Right lobe of liver (tissue), 6 donors: ENCODE measurements at regions not wholly inside any gene's neighbourhood (a gene's known extent, or its start where the extent isn't known, plus 50 kb on each side); places are given as distances from the start of the nearest gene placed in this dataset.

Source experiments
- ATAC-seq, 4 donors: fragments of 200-7000 bp; cut with Tn5 transposase; one replicate each; pipeline ENCODE4 v1.9.1; 2020; ENCODE audit warnings: mild to moderate bottlenecking in 4 of 4, moderate library complexity in 4 of 4
- DNase-seq, 3 donors: peaks; one replicate each; pipeline ENCODE4 v3.0.0-alpha.2; 2020
- H3K27ac ChIP-seq, 3 donors: fragments of 200-600 bp; one replicate each; pipeline ENCODE4 v1.8.0; 2022
- H3K27me3 ChIP-seq, 2 donors: fragments of 200-600 bp; one replicate each; pipeline ENCODE4 v1.8.0; 2022
- H3K36me3 ChIP-seq, 4 donors: fragments of 200-600 bp; sonication (generic) in 1 of 4; one replicate each; pipeline versions ENCODE4 v1.5.1 to v1.8.0; 2017 to 2022; ENCODE audit warnings: control low read depth in 1 of 4
- H3K4me1 ChIP-seq, 4 donors: fragments of 200-600 bp; sonication (generic) in 1 of 4; one replicate each; pipeline versions ENCODE4 v1.5.1 to v1.8.0; 2017 to 2022; ENCODE audit warnings: control low read depth in 1 of 4
- H3K4me3 ChIP-seq, 3 donors: fragments of 200-600 bp; one replicate each; pipeline ENCODE4 v1.8.0; 2022
- H3K9me3 ChIP-seq, 4 donors: fragments of 200-600 bp; sonication (generic) in 1 of 4; one replicate each; pipeline versions ENCODE4 v1.5.1 to v1.8.0; 2017 to 2022; ENCODE audit warnings: control low read depth in 1 of 4
- CTCF ChIP-seq, 4 donors: fragments of 200-600 bp in 3 of 4; fragments of 450-650 bp in 1 of 4; IDR thresholded peaks; one replicate each; pipeline versions ENCODE4 v1.5.1 to v1.8.0; 2016 to 2022; ENCODE audit warnings: antibody characterized with exemption in 4 of 4, mild to moderate bottlenecking in 2 of 4
- POLR2A ChIP-seq: fragments of 450-650 bp; IDR thresholded peaks from one replicate; pipeline ENCODE4 v1.6.1; 2017; ENCODE audit warnings: antibody characterized with exemption, mild to moderate bottlenecking
- WGBS: methylation state at CpG from one replicate; pipeline ENCODE4 v1.1.6; 2018; ENCODE audit warnings: low coverage, low lambda C conversion rate; ENCODE audit not compliant: insufficient coverage; ENCODE audit errors: missing lambda C conversion rate; 5-methylcytosine and 5-hydroxymethylcytosine counted together
- intact Hi-C, 2 donors: fragments of 100-400 bp; cut with DNase I; formaldehyde crosslinking; loops; one replicate each; pipeline versions ENCODE4 v1.11.2 to v1.14.1; 2022
- donor health status: DM: no; HTN: yes; CAD: no.
- donor health status: DM: no; HTN: no; CAD: no.
- donor health status: DM: no; HTN: no; CAD: no.
- donor health status: DM: no; HTN: yes; CAD: no.
- donor health status: DM: no; HTN: yes; CAD: no.

- intact Hi-C loops, result no loop called here
- 70% methylated on average over 5 of the region's 5 CpGs for WGBS
- Histone ChIP-seq H3K4me1 (no peaks in the 10 kb centered on the region), H3K27ac (no peak overlapping the region), H3K27me3 (peaks cover 0 to 3% of the 10 kb centered on the region in 2 donors), H3K36me3 (no peaks in the 10 kb centered on the region), H3K9me3 (no peaks in the 10 kb centered on the region), H3K4me3 (no peak overlapping the region)
- TF ChIP-seq POLR2A, result no peak
- TF ChIP-seq CTCF (IDR thresholded peaks at IDR 0.05), result no peak
- ATAC-seq, result no peak
- DNase-seq, result no peak
Observed at GRCh38 chr5:143742951-143743350, 69.0 kb upstream of the HMHB1 start.

- no peak overlapping the region for H3K27ac ChIP-seq
- 59% methylated on average over 3 of the region's 4 CpGs for WGBS
- intact Hi-C loops, result no loop called here
- H3K4me3 ChIP-seq, result no peak overlapping the region
- no peaks in the 10 kb centered on the region for H3K36me3 ChIP-seq
- no peak for DNase-seq
- no peaks in the 10 kb centered on the region for H3K4me1 ChIP-seq
- H3K9me3 ChIP-seq, result no peaks in the 10 kb centered on the region
- TF ChIP-seq CTCF (IDR thresholded peaks at IDR 0.05) (no peak), POLR2A (no peak)
- H3K27me3 ChIP-seq, result peaks cover 0 to 3% of the 10 kb centered on the region in 2 donors
- no peak for ATAC-seq
Observed at GRCh38 chr5:143741421-143741820, 70.5 kb upstream of the HMHB1 start.

GRCh38 chr5:143740956-143741355 lies 71.0 kb upstream of the HMHB1 start:
- Histone ChIP-seq H3K9me3 (no peaks in the 10 kb centered on the region), H3K27me3 (peaks cover 0 to 3% of the 10 kb centered on the region in 2 donors), H3K27ac (no peak overlapping the region), H3K36me3 (no peaks in the 10 kb centered on the region), H3K4me3 (no peak overlapping the region), H3K4me1 (no peaks in the 10 kb centered on the region)
- intact Hi-C loops, result no loop called here
- TF ChIP-seq CTCF (IDR thresholded peaks at IDR 0.05), result no peak
- DNase-seq (no peak), ATAC-seq (no peak)
- 50% methylated on average over 1 of the region's 1 CpG for WGBS

GRCh38 chr5:143739746-143740145 lies 72.2 kb upstream of the HMHB1 start:
- no peak for ATAC-seq
- H3K4me3 ChIP-seq, result no peak overlapping the region
- 100% methylated on average over 1 of the region's 1 CpG for WGBS
- H3K36me3 ChIP-seq, result no peaks in the 10 kb centered on the region
- intact Hi-C loops, result no loop called here
- H3K27me3 ChIP-seq, result no peaks in the 10 kb centered on the region
- H3K4me1 ChIP-seq, result no peaks in the 10 kb centered on the region
- TF ChIP-seq POLR2A, result no peak
- TF ChIP-seq CTCF (IDR thresholded peaks at IDR 0.05), result no peak
- no peak overlapping the region for H3K27ac ChIP-seq
- H3K9me3 ChIP-seq, result no peaks in the 10 kb centered on the region
- no peak for DNase-seq
